CD14-positive monocyte (primary cell): ENCODE measurements at regions not wholly inside any gene's neighbourhood (a gene's known extent, or its start where the extent isn't known, plus 50 kb on each side); places are given as distances from the start of the nearest gene placed in this dataset.

Experiments used
- DNase-seq, 3 donors: peaks; one replicate each; pipeline ENCODE4 v3.0.0-alpha.2; 2011 to 2022
- H2AFZ ChIP-seq: 2 replicates; pipeline ENCODE4 v1.6.0; 2012; ENCODE audit warnings: mild to moderate bottlenecking, low read depth, low read length, inconsistent platforms; ENCODE audit not compliant: insufficient read depth, poor library complexity, severe bottlenecking
- H3K27ac ChIP-seq, 2 donors: 1 replicate in 1 of 2; 2 replicates in 1 of 2; pipeline ENCODE4 v1.5.1; 2012 to 2013; ENCODE audit warnings: low read length in 2 of 2, control low read depth in 1 of 2, inconsistent platforms in 1 of 2, low read depth in 1 of 2, mild to moderate bottlenecking in 1 of 2
- H3K27me3 ChIP-seq, 2 donors: one replicate each; pipeline versions ENCODE4 v1.6.0 to v1.6.1; 2011 to 2013; ENCODE audit warnings: low read length in 2 of 2; ENCODE audit not compliant: control insufficient read depth in 2 of 2, insufficient read depth in 2 of 2
- H3K36me3 ChIP-seq, 2 donors: replicated peaks in 1 of 2; 1 replicate in 1 of 2; 2 replicates in 1 of 2; pipeline versions ENCODE4 v1.5.1 to v1.6.1; 2012 to 2013; ENCODE audit warnings: low read length in 2 of 2, control low read depth in 1 of 2, inconsistent platforms in 1 of 2, mild to moderate bottlenecking in 1 of 2; ENCODE audit not compliant: insufficient read depth in 2 of 2, control insufficient read depth in 1 of 2
- H3K4me1 ChIP-seq, 2 donors: 1 replicate in 1 of 2; 2 replicates in 1 of 2; pipeline versions ENCODE4 v1.5.1 to v1.6.1; 2012 to 2013; ENCODE audit warnings: low read length in 2 of 2, control low read depth in 1 of 2, inconsistent platforms in 1 of 2, mild to moderate bottlenecking in 1 of 2, moderate library complexity in 1 of 2; ENCODE audit not compliant: insufficient read depth in 2 of 2, control insufficient read depth in 1 of 2
- H3K4me2 ChIP-seq: replicated peaks from 2 replicates; pipeline ENCODE3; 2012; ENCODE audit warnings: low read length, moderate library complexity, mild to moderate bottlenecking; ENCODE audit not compliant: poor library complexity, severe bottlenecking; ENCODE audit errors: extremely low read depth
- H3K4me3 ChIP-seq, 3 experiments: fragments of 200-600 bp in 1 of 3; sonication (generic) in 1 of 3; replicated peaks in 1 of 3; 1 replicate in 2 of 3; 2 replicates in 1 of 3; pipeline ENCODE4 v1.5.1; 2011 to 2013; ENCODE audit warnings: low read length in 3 of 3, mild to moderate bottlenecking in 3 of 3, control low read depth in 2 of 3, low read depth in 2 of 3, inconsistent platforms in 1 of 3, moderate library complexity in 1 of 3
- H3K79me2 ChIP-seq: 2 replicates; pipeline ENCODE4 v1.6.0; 2012; ENCODE audit warnings: mild to moderate bottlenecking, control low read depth, inconsistent platforms, low read length, moderate library complexity; ENCODE audit not compliant: insufficient read depth
- H3K9ac ChIP-seq: 2 replicates; pipeline ENCODE4 v1.6.0; 2017; ENCODE audit warnings: low read length, mild to moderate bottlenecking; ENCODE audit not compliant: insufficient read depth, poor library complexity, severe bottlenecking
- H3K9me3 ChIP-seq, 2 donors: replicated peaks in 1 of 2; 1 replicate in 1 of 2; 2 replicates in 1 of 2; pipeline versions ENCODE4 v1.5.1 to v1.6.1; 2012 to 2013; ENCODE audit warnings: low read length in 2 of 2, control low read depth in 1 of 2; ENCODE audit not compliant: control insufficient read depth in 1 of 2, insufficient read depth in 1 of 2
- H4K20me1 ChIP-seq: 2 replicates; pipeline ENCODE4 v1.6.0; 2012; ENCODE audit warnings: mild to moderate bottlenecking, low read length, control low read depth, moderate library complexity; ENCODE audit not compliant: insufficient read depth
- H3K27ac Mint-ChIP-seq, 7 donors: one replicate each; pipeline ENCODE4 v1.8.0; 2020; ENCODE audit warnings: mild to moderate bottlenecking in 7 of 7, mixed read lengths in 7 of 7, moderate library complexity in 6 of 7, inconsistent platforms in 2 of 7
- H3K27me3 Mint-ChIP-seq, 3 donors: one replicate each; pipeline ENCODE4 v1.8.0; 2021 to 2022; ENCODE audit warnings: low read depth in 3 of 3, mild to moderate bottlenecking in 3 of 3, mixed read lengths in 3 of 3, moderate library complexity in 3 of 3, inconsistent platforms in 1 of 3
- H3K36me3 Mint-ChIP-seq, 2 donors: one replicate each; pipeline ENCODE4 v1.8.0; 2020; ENCODE audit warnings: mixed read lengths in 2 of 2, inconsistent platforms in 1 of 2, mild to moderate bottlenecking in 1 of 2
- H3K4me1 Mint-ChIP-seq: one replicate; pipeline ENCODE4 v1.8.0; 2020; ENCODE audit warnings: mild to moderate bottlenecking, mixed read lengths
- H3K4me3 Mint-ChIP-seq, 2 donors: one replicate each; pipeline ENCODE4 v1.8.0; 2020; ENCODE audit warnings: mild to moderate bottlenecking in 2 of 2, mixed read lengths in 2 of 2, moderate library complexity in 1 of 2
- H3K9me3 Mint-ChIP-seq, 7 donors: one replicate each; pipeline ENCODE4 v1.8.0; 2020 to 2022; ENCODE audit warnings: mixed read lengths in 7 of 7, mild to moderate bottlenecking in 6 of 7, moderate library complexity in 6 of 7, inconsistent platforms in 2 of 7
- CTCF ChIP-seq: fragments of 200-600 bp; IDR thresholded peaks from one replicate; pipeline ENCODE4 v1.8.0; 2022; ENCODE audit warnings: antibody characterized with exemption, mild to moderate bottlenecking
- WGBS: methylation state at CpG from one replicate; pipeline ENCODE4 v1.1.5; 2013; ENCODE audit warnings: missing lambda C conversion rate; ENCODE audit not compliant: insufficient coverage; 5-methylcytosine and 5-hydroxymethylcytosine counted together
- intact Hi-C, 2 donors: fragments of 100-400 bp; cut with micrococcal nuclease; formaldehyde crosslinking; loops; one replicate each; pipeline versions ENCODE4 v1.15.0 to v1.15.1; 2023

- no peak overlapping the region for H3K4me3 ChIP-seq
- no peak overlapping the region for H3K4me2 ChIP-seq
- Mint-ChIP-seq H3K27me3 (peaks cover 0 to 2% (median 0%) of the 10 kb centered on the region in 3 donors), H3K36me3 (no peaks in the 10 kb centered on the region), H3K4me3 (no peak overlapping the region), H3K9me3 (peaks cover 0 to 8% (median 3%) of the 10 kb centered on the region in 7 donors), H3K27ac (no peak overlapping the region), H3K4me1 (no peaks in the 10 kb centered on the region)
- H3K27ac ChIP-seq = no peak overlapping the region
- peaks cover 0 to 7% of the 10 kb centered on the region in 2 donors for H3K9me3 ChIP-seq
- H3K9ac ChIP-seq = no peak overlapping the region
- no peaks in the 10 kb centered on the region for H4K20me1 ChIP-seq
- no peak for TF ChIP-seq CTCF
- DNase-seq = no peak
- no peak overlapping the region for H2AFZ ChIP-seq
- H3K4me1 ChIP-seq = no peaks in the 10 kb centered on the region
- no peaks in the 10 kb centered on the region for H3K27me3 ChIP-seq
- H3K79me2 ChIP-seq = no peaks in the 10 kb centered on the region
- intact Hi-C loops = no loop called here
- H3K36me3 ChIP-seq = no peaks in the 10 kb centered on the region
These were observed 392.9 kb upstream of the IMPG1 start for GRCh38 chr6:76465410-76465809.

- H3K4me2 ChIP-seq = no peak overlapping the region
- intact Hi-C loops = no loop called here
- H3K9ac ChIP-seq = no peak overlapping the region
- no peaks in the 10 kb centered on the region for H4K20me1 ChIP-seq
- H3K4me1 ChIP-seq = no peaks in the 10 kb centered on the region
- no peak overlapping the region for H2AFZ ChIP-seq
- H3K9me3 Mint-ChIP-seq = peaks cover 4 to 25% (median 12%) of the 10 kb centered on the region in 7 donors
- H3K27me3 ChIP-seq = no peaks in the 10 kb centered on the region
- peaks cover 17 to 19% of the 10 kb centered on the region in 2 donors for H3K9me3 ChIP-seq
- H3K36me3 Mint-ChIP-seq = no peaks in the 10 kb centered on the region
- 93% methylated on average over 14 of the region's 15 CpGs for WGBS
- no peak for TF ChIP-seq CTCF
- no peaks in the 10 kb centered on the region for H3K4me1 Mint-ChIP-seq
- no peak overlapping the region for H3K4me3 Mint-ChIP-seq
- H3K4me3 ChIP-seq = no peak overlapping the region
- H3K27ac Mint-ChIP-seq = no peak overlapping the region
- no peaks in the 10 kb centered on the region for H3K27me3 Mint-ChIP-seq
- DNase-seq = no peak
- H3K79me2 ChIP-seq = no peaks in the 10 kb centered on the region
- H3K27ac ChIP-seq = no peak overlapping the region
- no peaks in the 10 kb centered on the region for H3K36me3 ChIP-seq
These were observed 380.8 kb upstream of the IMPG1 start for GRCh38 chr6:76453270-76453669.
